ENCODE measurements at regions not wholly inside any gene's neighbourhood (a gene's known extent, or its start where the extent isn't known, plus 50 kb on each side); places are given as distances from the start of the nearest gene placed in this dataset.

GRCh38 chr4:14865031-14865366, 137.3 kb upstream of the CPEB2 start:
- DNase-seq = no peak

DNA sequence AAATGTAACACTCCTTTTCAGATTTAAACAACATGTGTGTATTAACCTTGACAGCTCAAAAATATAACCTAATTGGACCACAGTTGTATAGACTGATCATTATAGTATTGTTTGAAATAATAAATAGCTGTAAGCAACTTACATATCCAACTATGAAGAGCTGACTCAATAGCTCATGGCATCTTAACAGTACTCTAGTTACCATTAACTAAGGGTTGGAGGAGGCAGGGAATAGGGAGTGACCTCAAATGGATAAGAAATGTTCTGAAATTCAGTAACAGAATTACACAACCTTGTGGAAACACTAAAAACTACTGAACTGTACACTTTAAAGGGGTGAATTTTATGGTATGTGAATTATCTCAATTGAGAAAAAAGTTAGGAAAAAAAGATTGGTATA, 136.5 kb upstream of the CPEB2 start:
- DNase-seq = no peak

GRCh38 chr4:14867847-14868246, 134.4 kb upstream of the CPEB2 start:
- DNase-seq = no peak

DNA sequence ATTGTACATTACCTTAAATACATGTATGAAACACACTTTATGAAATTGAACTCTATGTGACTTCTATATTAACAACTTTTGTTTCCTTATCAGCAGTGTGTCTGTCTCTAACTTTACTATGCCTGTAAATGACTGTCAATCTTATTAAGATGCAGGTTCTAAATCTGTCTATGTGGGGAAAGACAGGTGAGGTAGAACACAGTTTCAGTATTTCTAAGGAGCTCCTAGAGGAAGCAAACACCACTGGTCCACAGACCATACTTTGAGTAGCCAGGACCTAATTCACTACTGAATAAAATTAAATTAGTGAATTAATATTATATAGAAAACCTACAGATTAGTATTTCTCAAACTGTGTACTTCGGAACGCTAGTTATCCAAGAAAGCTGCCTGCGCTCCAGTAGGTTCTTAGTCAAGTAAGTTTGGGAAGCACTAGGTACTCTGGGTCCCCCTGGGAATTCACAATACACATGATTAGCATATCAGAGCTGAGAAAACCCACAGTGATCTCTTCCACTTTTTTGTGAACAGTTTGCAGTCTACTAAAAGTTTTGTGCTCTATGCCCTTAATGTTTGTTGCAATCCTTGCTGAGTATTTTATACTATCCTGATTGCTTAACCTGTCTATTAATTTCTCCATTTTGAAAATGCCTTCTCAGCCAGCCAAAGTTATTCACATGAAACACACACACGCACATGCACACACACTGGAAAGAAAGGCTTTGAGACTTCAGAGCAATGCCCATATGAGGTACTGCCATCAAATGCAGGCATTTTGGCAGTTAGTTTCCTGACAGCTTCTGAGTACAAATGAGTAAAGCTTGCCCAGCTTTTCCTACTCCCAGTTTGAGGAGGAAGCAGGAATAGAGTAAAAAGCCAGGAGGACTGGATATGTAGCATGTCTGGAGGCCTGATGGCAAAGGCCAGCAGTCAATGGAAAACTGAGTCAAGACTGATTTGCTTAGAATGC, 133.6 kb upstream of the CPEB2 start:
- no peak for DNase-seq

DNA sequence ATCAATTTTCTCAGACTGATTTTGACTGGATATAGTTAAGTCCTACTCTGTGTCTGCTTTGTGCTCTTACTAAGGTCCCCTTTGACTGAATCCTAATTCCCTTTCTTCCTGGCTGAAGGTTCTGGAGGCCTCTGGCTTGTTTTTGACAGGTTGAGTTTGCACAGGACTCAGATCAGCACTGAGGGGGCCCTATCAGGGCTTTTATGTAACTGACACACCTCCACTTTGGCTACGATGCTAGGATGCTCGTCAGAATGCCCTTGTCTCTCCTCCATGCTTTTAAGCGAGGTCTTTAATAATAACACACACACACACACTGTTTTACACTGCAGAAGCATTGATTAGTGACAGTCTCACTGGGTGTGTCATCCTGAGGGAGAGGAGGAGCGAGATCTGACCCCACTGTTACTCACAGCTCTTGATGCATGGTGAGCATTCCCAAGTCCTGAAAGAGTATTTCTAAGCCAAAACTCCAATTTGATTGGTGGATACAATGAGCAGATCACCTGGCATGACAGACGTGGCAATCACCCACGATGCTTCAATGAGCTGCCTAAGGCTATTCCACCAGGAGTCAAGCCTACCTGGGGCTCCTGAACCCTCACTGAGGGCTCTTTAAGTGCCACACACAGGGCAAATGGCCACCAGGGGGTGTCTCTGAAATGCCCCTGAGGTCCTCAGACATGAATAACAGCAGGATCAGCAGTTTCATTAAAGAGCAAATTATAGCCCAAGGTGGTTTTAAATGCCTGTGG, 130.4 kb upstream of the CPEB2 start:
- DNase-seq = peak in 1 of 4 experiments; percentile 1

GRCh38 chr4:14874990-14875389, 127.3 kb upstream of the CPEB2 start:
- DNase-seq = no peak

- no peak for DNase-seq
These were observed 124.7 kb upstream of the CPEB2 start for GRCh38 chr4:14877246-14878225.

GRCh38 chr4:14878681-14879080, 123.6 kb upstream of the CPEB2 start:
- no peak for DNase-seq

DNA sequence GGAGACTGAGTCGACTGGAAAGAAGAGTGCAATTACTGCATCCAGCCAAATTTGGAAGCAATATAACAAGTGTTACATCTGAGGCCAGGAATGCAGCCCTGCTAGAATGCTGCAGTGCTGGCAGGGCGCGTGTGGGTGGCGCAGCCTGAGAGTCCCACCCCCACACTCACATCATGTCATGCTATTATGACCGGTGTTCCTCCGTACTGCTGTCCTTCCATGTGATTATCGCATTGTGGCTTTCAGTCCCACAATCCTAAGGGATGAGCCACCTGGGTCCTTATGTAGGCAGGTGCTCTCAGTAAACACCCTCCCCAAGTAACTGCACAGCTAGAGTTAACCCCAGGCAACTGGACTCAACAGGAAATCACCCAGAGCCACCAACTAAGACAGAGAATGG, 122.6 kb upstream of the CPEB2 start:
- DNase-seq = no peak

GRCh38 chr4:14880805-14881204, 121.5 kb upstream of the CPEB2 start:
- DNase-seq = no peak

DNA sequence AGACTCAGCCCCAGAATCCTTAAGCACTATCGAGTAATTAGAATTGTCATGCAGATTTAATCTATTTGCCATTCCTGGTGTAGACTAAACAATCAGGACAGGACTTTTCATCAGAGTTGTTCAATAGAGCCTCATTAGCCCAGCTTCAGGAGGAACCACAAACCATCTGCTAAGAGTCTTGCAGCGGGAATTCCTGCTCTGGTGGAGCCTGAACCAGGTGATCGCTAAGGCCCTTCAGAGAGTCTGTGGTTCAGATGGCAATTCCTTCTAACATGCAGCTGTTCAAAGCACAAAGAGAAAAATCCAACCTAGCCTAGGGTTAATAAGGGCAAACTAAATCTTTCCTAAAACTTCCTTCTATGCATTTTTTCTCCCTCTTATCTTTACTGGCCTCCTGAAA, 119.1 kb upstream of the CPEB2 start:
- no peak for DNase-seq

DNA sequence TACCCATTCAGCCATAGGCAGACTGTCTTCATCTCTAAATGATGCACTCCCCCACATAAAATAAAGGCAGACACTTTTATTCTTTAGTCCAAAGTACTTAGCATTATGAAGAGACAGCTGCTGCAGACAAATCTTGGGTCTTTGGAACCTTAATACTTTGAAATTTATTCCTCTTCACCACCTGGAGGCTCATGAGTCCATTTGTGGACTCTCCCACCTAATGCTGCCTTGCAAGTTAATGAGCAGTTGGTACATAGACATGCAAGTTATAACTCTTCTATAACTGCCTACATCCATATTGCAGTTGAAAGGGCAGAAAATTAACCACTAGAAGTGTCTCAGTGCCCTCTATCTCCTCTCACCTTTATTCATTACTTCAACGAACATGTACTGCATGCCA, 118.6 kb upstream of the CPEB2 start:
- no peak for DNase-seq

GRCh38 chr4:14887842-14888433, 114.3 kb upstream of the CPEB2 start:
- DNase-seq = no peak

- DNase-seq = no peak
These were observed 113.3 kb upstream of the CPEB2 start for GRCh38 chr4:14888790-14889572.

DNA sequence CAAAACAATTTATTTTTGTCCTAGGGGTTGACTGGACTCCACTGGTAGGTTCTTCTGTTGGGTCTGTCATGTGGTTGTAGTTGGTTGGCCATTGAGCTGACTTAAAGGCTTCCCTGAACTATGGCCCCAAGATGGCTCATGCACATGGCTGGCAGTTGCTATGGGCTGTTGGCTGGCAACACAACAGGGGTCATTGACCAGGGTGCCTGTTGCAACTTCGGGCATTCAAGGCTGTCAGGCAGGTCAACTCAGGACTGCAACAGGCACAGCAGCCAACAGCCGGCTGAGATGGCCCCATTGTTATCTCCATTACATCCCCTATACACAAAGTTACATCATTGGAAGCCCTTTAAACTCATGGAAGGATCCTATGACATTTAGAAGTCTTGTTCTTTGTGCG, 109.7 kb upstream of the CPEB2 start:
- no peak for DNase-seq

GRCh38 chr4:14893713-14894112, 108.6 kb upstream of the CPEB2 start:
- no peak for DNase-seq

DNA sequence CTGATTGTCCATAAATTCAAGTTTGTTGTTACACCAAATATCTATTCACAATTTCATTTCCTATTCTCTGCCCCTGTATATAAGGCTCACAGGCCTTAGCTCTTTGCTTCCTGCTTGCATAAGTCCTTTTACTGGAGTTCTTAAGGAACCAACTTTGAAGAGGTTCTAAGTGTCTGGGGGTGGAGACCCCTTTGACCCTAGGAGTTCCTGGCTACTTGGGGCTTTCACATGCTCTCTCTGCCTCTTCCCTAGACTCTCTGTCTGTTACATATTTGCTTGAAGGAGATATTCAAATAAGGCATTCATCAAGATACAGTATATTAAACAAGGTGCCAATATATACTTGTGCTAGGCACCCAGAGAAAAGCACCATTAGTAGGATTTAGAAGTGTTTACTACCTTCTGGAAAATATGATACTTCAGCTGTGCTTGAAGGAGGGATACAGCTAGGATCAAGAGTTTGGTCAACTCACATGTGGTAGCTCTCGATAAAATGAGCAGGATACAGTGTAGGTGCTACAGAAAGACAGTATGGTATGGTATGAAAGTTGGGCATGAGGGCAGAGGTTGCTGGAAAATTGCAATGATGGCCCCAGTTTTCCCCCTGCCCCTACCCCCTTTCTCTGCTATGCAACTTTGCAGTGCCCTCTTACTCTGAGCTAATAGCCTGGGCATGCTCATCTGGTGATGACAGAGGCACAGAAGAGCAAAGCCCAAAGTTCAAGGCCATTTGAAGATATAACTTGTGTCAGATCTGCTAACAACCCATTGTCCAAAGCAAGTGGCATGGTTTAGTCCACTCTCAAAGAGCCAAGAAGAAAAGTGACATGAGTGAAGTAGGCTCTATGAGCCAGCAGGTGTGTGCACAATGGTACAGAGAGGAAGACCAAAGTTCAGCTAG, 107.6 kb upstream of the CPEB2 start:
- no peak for DNase-seq

- no peak for DNase-seq
These were observed 105.6 kb upstream of the CPEB2 start for GRCh38 chr4:14896656-14897175.

DNA sequence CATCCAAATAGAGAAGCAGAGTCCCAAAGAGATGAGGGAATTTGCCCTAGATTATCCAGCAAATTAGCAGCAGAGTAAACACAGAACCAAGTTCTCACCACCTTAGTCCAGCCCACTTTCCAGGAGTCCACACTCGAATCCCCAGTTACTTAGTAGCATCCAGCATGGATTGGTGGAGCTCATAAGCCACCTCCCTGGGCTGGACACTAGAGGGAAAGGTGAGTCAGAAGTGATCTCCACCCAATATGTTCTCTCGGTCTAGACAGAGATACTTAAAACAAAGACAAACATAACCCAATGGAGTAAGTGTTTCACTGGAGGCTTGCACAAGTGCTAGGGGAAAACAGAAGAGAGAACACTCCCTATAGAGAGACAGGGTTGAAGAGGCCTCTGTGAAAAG, 105.1 kb upstream of the CPEB2 start:
- DNase-seq = no peak

GRCh38 chr4:14898989-14899388, 103.3 kb upstream of the CPEB2 start:
- no peak for DNase-seq

All from activated CD4-positive, CD25-positive, alpha-beta regulatory T cell (primary cell).